B cell (primary cell): ENCODE measurements at regions not wholly inside any gene's neighbourhood (a gene's known extent, or its start where the extent isn't known, plus 50 kb on each side); places are given as distances from the start of the nearest gene placed in this dataset.

Experiments used
- ATAC-seq: fragments of 200-7000 bp; cut with Tn5 transposase; one replicate; pipeline ENCODE4 v1.10.0; 2021; ENCODE audit warnings: low read depth, mild to moderate bottlenecking, moderate number of reproducible peaks, moderate library complexity
- CTCF ChIA-PET: fragments of 350-600 bp; sonication (Branson Sonifier 250); formaldehyde crosslinking; loops from one replicate; lab custom pipeline; 2021; ENCODE audit warnings: antibody characterized with exemption, inconsistent platforms; lab: Charles Lee
- POLR2A ChIA-PET: fragments of 350-600 bp; sonication (Branson Sonifier 250); formaldehyde crosslinking; loops from one replicate; lab custom pipeline; 2021; ENCODE audit warnings: antibody characterized with exemption; lab: Charles Lee
- DNase-seq: peaks from one replicate; pipeline ENCODE4 v3.0.0; 2013
- H2AFZ ChIP-seq: 2 replicates; pipeline ENCODE4 v1.6.1; 2012; ENCODE audit warnings: mild to moderate bottlenecking, low read depth, low read length; ENCODE audit not compliant: insufficient read depth, poor library complexity, severe bottlenecking
- H3K27ac ChIP-seq, 2 donors: 1 replicate in 1 of 2; 2 replicates in 1 of 2; pipeline ENCODE4 v1.5.1; 2012 to 2013; ENCODE audit warnings: low read length in 2 of 2, mild to moderate bottlenecking in 2 of 2, moderate library complexity in 1 of 2
- H3K27me3 ChIP-seq, 4 experiments: fragments of 200-600 bp in 1 of 4; sonication (generic) in 1 of 4; replicated peaks in 1 of 4; 1 replicate in 2 of 4; 2 replicates in 2 of 4; pipeline versions ENCODE4 v1.6.1 to v1.7.0; 2013 to 2016; ENCODE audit warnings: low read length in 3 of 4, mild to moderate bottlenecking in 2 of 4, mixed read lengths in 1 of 4, moderate library complexity in 1 of 4; ENCODE audit not compliant: insufficient read depth in 4 of 4, control insufficient read depth in 3 of 4; ENCODE audit errors: control extremely low read depth in 1 of 4
- H3K36me3 ChIP-seq, 2 experiments: replicated peaks in 1 of 2; 1 replicate in 1 of 2; 2 replicates in 1 of 2; pipeline versions ENCODE4 v1.6.1 to v1.7.1; 2013; ENCODE audit warnings: low read length in 1 of 2; ENCODE audit not compliant: insufficient read depth in 2 of 2, control insufficient read depth in 1 of 2; ENCODE audit errors: control extremely low read depth in 1 of 2, extremely low read depth in 1 of 2
- H3K4me1 ChIP-seq, 2 donors: fragments of 200-600 bp in 1 of 2; sonication (generic) in 1 of 2; 1 replicate in 1 of 2; 2 replicates in 1 of 2; pipeline versions ENCODE4 v1.5.1 to v1.6.1; 2013 to 2017; ENCODE audit warnings: low read length in 2 of 2; ENCODE audit not compliant: control insufficient read depth in 2 of 2, insufficient read depth in 2 of 2
- H3K4me2 ChIP-seq: replicated peaks from 2 replicates; pipeline ENCODE3; 2012; ENCODE audit warnings: mild to moderate bottlenecking, low read depth, low read length; ENCODE audit not compliant: poor library complexity, severe bottlenecking
- H3K4me3 ChIP-seq, 5 experiments: fragments of 200-600 bp in 1 of 5; sonication (generic) in 1 of 5; 1 replicate in 3 of 5; 2 replicates in 2 of 5; pipeline versions ENCODE4 v1.5.1 to v1.7.0; 2011 to 2016; ENCODE audit warnings: low read length in 4 of 5, mild to moderate bottlenecking in 4 of 5, low read depth in 2 of 5, control low read depth in 1 of 5, moderate library complexity in 1 of 5; ENCODE audit not compliant: insufficient read depth in 1 of 5; ENCODE audit errors: control extremely low read depth in 1 of 5, extremely low read depth in 1 of 5
- H3K79me2 ChIP-seq: fragments of 200-600 bp; sonication (generic); one replicate; pipeline ENCODE4 v1.6.0; 2016; ENCODE audit warnings: low read length; ENCODE audit not compliant: control insufficient read depth, insufficient read depth
- H3K9ac ChIP-seq: fragments of 200-600 bp; sonication (generic); 2 replicates; pipeline ENCODE4 v1.6.1; 2017; ENCODE audit warnings: mild to moderate bottlenecking, low read length, moderate library complexity
- H3K9me3 ChIP-seq, 3 donors: one replicate each; pipeline versions ENCODE4 v1.6.1 to v1.7.1; 2013; ENCODE audit warnings: low read length in 2 of 3; ENCODE audit not compliant: control insufficient read depth in 2 of 3, insufficient read depth in 1 of 3; ENCODE audit errors: control extremely low read depth in 1 of 3
- H4K20me1 ChIP-seq: 2 replicates; pipeline ENCODE4 v1.6.0; 2012; ENCODE audit warnings: mild to moderate bottlenecking, low read length; ENCODE audit not compliant: insufficient read depth, control insufficient read depth, poor library complexity, severe bottlenecking
- H3K27ac Mint-ChIP-seq: one replicate; pipeline ENCODE4 v1.8.0; 2021; ENCODE audit warnings: mixed read lengths
- H3K27me3 Mint-ChIP-seq: one replicate; pipeline ENCODE4 v1.8.0; 2021; ENCODE audit warnings: mixed read lengths
- H3K4me1 Mint-ChIP-seq: one replicate; pipeline ENCODE4 v1.8.0; 2021; ENCODE audit warnings: mixed read lengths
- H3K4me3 Mint-ChIP-seq: one replicate; pipeline ENCODE4 v1.8.0; 2021; ENCODE audit warnings: mixed read lengths
- H3K9me3 Mint-ChIP-seq: one replicate; pipeline ENCODE4 v1.8.0; 2022; ENCODE audit warnings: mixed read lengths; ENCODE audit not compliant: insufficient read depth
- CTCF ChIP-seq: fragments of 200-600 bp; IDR thresholded peaks from one replicate; pipeline ENCODE4 v1.8.0; 2022; ENCODE audit warnings: antibody characterized with exemption, mild to moderate bottlenecking
- EZH2 ChIP-seq: IDR thresholded peaks from 2 replicates; pipeline ENCODE4 v1.6.1; 2012; ENCODE audit warnings: borderline replicate concordance, low read depth, mild to moderate bottlenecking, moderate library complexity, low read length; ENCODE audit not compliant: insufficient read depth, poor library complexity, severe bottlenecking
- WGBS: methylation state at CpG from one replicate; pipeline ENCODE4 v1.1.5; 2013; ENCODE audit warnings: missing lambda C conversion rate; ENCODE audit not compliant: insufficient coverage; 5-methylcytosine and 5-hydroxymethylcytosine counted together
- intact Hi-C: fragments of 100-400 bp; cut with micrococcal nuclease; formaldehyde crosslinking; loops from one replicate; pipeline ENCODE4 v1.10.0; 2022

GRCh38 chr7:116361767-116362166 is 137.8 kb upstream of the CAV2 start:
- Mint-ChIP-seq H3K27ac (no peak overlapping the region), H3K9me3 (no peaks in the 10 kb centered on the region), H3K4me1 (no peaks in the 10 kb centered on the region), H3K27me3 (peaks cover 10% of the 10 kb centered on the region), H3K4me3 (no peak overlapping the region)
- ATAC-seq (no peak), DNase-seq (no peak)
- H3K4me1 ChIP-seq, result no peaks in the 10 kb centered on the region
- H3K9ac ChIP-seq, result no peak overlapping the region
- H2AFZ ChIP-seq, result no peak overlapping the region
- no peaks in the 10 kb centered on the region for H3K27me3 ChIP-seq
- no peaks in the 10 kb centered on the region for H3K79me2 ChIP-seq
- H3K4me3 ChIP-seq, result no peak overlapping the region
- no peak overlapping the region for H3K27ac ChIP-seq
- no CpG with 5 or more reads among the region's 3 CpGs for WGBS
- ChIA-PET POLR2A (no interaction called here), CTCF (no interaction called here)
- H4K20me1 ChIP-seq, result no peaks in the 10 kb centered on the region
- intact Hi-C loops, result no loop called here
- no peak overlapping the region for H3K4me2 ChIP-seq
- H3K9me3 ChIP-seq, result no peaks in the 10 kb centered on the region
- H3K36me3 ChIP-seq, result no peaks in the 10 kb centered on the region
- TF ChIP-seq EZH2 (no peak), CTCF (no peak)

DNA sequence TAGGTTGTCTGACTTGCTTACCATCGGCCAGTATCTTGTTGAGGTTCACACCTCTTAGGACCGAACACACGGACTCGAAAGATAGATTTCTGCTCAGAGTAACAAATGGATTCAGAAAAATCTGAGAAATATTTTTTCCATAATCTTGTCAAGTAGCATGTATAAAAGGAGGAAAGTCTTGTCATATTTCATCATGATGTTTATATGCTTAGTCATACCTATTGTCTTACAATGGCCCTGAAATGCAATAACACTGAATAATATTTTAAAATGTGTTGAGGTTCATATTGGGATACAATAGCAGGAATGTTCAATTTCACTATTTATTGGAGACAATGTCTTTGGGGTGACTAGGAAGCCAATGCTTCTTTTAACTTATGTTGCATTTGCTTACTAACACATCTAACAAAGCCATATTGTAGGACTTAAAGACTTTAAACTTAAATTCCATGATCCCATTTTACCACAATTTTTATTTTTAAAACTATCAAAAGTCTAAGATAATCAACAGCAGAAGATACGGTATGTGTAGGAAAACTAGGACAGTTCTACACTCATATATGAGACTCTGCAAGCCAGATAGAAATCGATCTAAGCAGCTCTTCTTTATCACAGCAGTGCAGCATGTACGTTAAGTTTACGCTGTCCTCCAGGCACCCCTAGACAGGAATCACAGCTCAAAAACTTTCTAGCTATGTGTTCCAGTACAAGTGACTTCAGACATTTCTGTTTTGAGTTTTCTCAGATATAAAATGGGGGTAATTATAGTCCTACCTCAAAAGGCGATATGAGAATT is 135.7 kb upstream of the CAV2 start:
- H3K79me2 ChIP-seq, result no peaks in the 10 kb centered on the region
- TF ChIP-seq EZH2 (no peak), CTCF (no peak)
- no peaks in the 10 kb centered on the region for H3K9me3 Mint-ChIP-seq
- 90% methylated on average over 2 of the region's 9 CpGs for WGBS
- no peak overlapping the region for H3K4me3 Mint-ChIP-seq
- no peak overlapping the region for H3K4me2 ChIP-seq
- H3K27me3 Mint-ChIP-seq, result peaks cover 14% of the 10 kb centered on the region
- no peak overlapping the region for H2AFZ ChIP-seq
- no peak overlapping the region for H3K4me3 ChIP-seq
- ATAC-seq (no peak), DNase-seq (no peak)
- H3K4me1 Mint-ChIP-seq, result no peaks in the 10 kb centered on the region
- CTCF ChIA-PET, result no interaction called here
- no peaks in the 10 kb centered on the region for H4K20me1 ChIP-seq
- H3K27me3 ChIP-seq, result peaks cover 0 to 2% (median 0%) of the 10 kb centered on the region in 4 experiments
- H3K9me3 ChIP-seq, result no peaks in the 10 kb centered on the region
- POLR2A ChIA-PET, result no interaction called here
- H3K27ac Mint-ChIP-seq, result no peak overlapping the region
- H3K9ac ChIP-seq, result no peak overlapping the region
- H3K4me1 ChIP-seq, result no peaks in the 10 kb centered on the region
- intact Hi-C loops, result no loop called here
- H3K36me3 ChIP-seq, result no peaks in the 10 kb centered on the region
- no peak overlapping the region for H3K27ac ChIP-seq
